Lower leg skin (tissue), 3 donors: ENCODE measurements at regions not wholly inside any gene's neighbourhood (a gene's known extent, or its start where the extent isn't known, plus 50 kb on each side); places are given as distances from the start of the nearest gene placed in this dataset.

Experiments used
- CTCF ChIP-seq, 3 donors: fragments of 450-650 bp; IDR thresholded peaks; one replicate each; pipeline ENCODE4 v1.5.1; 2016; ENCODE audit warnings: antibody characterized with exemption in 3 of 3, mild to moderate bottlenecking in 3 of 3, moderate library complexity in 2 of 3
- POLR2A ChIP-seq, 2 donors: fragments of 450-650 bp; IDR thresholded peaks; one replicate each; pipeline ENCODE4 v1.6.1; 2016 to 2017; ENCODE audit warnings: antibody characterized with exemption in 2 of 2, mild to moderate bottlenecking in 1 of 2, moderate library complexity in 1 of 2

GRCh38 chr7:133470-133869 is 58.9 kb upstream of the FAM20C start:
- no peak for TF ChIP-seq CTCF (IDR thresholded peaks at IDR 0.05)
- TF ChIP-seq POLR2A (IDR thresholded peaks at IDR 0.05) = no peak
